Liver (tissue), 3 donors: ENCODE measurements at regions not wholly inside any gene's neighbourhood (a gene's known extent, or its start where the extent isn't known, plus 50 kb on each side); places are given as distances from the start of the nearest gene placed in this dataset.

Experiments
- CTCF ChIP-seq: fragments of 150-350 bp; IDR thresholded peaks from 2 replicates; pipeline ENCODE4 v1.5.1; 2017; ENCODE audit warnings: improper control_type of control experiment, low read depth, low read length; ENCODE audit not compliant: missing input control
- EGR1 ChIP-seq, 2 donors: IDR thresholded peaks; 2 replicates each; pipeline ENCODE4 v1.6.1; 2016 to 2018; ENCODE audit warnings: antibody characterized with exemption in 2 of 2, low read depth in 2 of 2
- TAF1 ChIP-seq: conservative IDR thresholded peaks from 2 replicates; pipeline ENCODE4 v1.6.1; 2016; ENCODE audit warnings: antibody characterized with exemption, mild to moderate bottlenecking
- donor health status: healthy.
- donor health status: healthy.

DNA sequence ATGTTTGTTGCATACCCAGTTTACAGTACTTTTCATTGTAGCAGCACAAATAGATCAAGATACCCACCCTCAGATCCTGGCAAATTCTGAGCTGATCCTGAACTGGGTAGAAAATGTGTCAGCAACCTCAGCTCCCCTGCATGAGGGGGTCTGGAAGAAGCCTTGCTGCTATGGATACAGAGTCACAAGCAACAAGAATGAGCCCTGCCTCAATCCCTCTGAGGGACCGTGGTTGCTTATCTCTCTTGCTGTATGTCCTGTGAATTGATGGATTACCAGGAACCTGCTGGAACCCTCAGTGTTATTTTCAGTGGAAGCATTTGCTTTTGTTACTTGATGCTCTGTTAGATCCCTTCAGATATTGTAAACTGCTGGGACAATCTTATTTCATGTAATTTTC lies 331.0 kb downstream of the STIM2 start:
- TF ChIP-seq EGR1 (IDR thresholded peaks at IDR 0.05; ENCODE audit: low read depth in 2 of 2), result no peak
- TF ChIP-seq TAF1, result no peak
- TF ChIP-seq CTCF, result no peak
